HEK293 (cell line): ENCODE measurements at regions not wholly inside any gene's neighbourhood (a gene's known extent, or its start where the extent isn't known, plus 50 kb on each side); places are given as distances from the start of the nearest gene placed in this dataset.

Experiments
- HOXC10 ChIP-seq: sonication (generic); formaldehyde crosslinking; IDR thresholded peaks from 2 replicates; pipeline ENCODE4 v1.8.1; 2023; ENCODE audit warnings: mild to moderate bottlenecking, missing genetic modification reagents
- TF ChIP-seq, protein P1 (sequence below): fragments of 450-650 bp; formaldehyde crosslinking; IDR thresholded peaks from 2 replicates; pipeline ENCODE4 v1.5.1; 2016; ENCODE audit warnings: missing biosample characterization, missing genetic modification characterization
- TF ChIP-seq, protein P2 (sequence below): fragments of 450-650 bp; formaldehyde crosslinking; IDR thresholded peaks from 2 replicates; pipeline ENCODE4 v1.5.1; 2016; ENCODE audit warnings: missing biosample characterization, missing genetic modification characterization

DNA sequence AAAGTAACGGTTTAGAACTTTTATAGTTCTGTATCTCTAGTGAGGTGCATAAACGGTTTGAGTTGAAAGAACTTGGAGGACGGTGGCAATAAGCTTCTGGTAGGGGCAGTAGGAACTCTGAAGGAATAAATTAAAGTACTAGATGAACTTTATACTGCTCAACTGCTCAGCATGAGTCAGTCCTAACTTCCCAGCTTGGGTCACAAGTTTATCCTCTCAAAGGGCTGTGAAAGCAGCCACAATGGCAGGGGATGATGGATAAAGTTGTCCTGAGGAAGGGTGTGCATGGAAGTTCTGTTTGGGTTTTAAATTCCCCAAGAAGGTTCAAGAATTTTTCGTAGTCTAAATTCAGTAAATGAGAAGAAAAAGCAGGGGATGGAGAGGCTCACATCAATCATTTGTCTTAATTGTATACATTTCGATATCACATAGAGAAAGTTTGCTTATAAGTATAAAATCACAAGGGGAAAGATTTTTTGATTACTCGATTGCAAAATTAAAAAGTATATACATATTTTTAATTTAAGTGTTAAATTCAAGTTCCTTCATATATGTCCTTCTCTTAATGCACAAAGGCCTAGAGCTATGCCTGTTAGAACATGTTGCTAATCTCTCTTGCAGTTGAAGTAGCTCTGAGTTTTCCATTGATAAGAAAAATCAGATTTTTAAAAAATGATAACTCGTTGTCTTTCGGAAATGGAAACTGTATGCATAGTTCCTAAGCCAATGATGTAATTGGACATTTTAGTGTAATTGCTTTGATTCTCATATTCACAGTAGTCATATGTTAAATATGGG is 55.3 kb upstream of the JAG1 start:
- TF ChIP-seq, protein P1, sequence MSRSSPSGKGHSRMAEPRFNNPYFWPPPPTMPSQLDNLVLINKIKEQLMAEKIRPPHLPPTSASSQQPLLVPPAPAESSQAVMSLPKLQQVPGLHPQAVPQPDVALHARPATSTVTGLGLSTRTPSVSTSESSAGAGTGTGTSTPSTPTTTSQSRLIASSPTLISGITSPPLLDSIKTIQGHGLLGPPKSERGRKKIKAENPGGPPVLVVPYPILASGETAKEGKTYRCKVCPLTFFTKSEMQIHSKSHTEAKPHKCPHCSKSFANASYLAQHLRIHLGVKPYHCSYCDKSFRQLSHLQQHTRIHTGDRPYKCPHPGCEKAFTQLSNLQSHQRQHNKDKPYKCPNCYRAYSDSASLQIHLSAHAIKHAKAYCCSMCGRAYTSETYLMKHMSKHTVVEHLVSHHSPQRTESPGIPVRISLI (tag by site-specific recombination) = no peak
- TF ChIP-seq, protein P2, sequence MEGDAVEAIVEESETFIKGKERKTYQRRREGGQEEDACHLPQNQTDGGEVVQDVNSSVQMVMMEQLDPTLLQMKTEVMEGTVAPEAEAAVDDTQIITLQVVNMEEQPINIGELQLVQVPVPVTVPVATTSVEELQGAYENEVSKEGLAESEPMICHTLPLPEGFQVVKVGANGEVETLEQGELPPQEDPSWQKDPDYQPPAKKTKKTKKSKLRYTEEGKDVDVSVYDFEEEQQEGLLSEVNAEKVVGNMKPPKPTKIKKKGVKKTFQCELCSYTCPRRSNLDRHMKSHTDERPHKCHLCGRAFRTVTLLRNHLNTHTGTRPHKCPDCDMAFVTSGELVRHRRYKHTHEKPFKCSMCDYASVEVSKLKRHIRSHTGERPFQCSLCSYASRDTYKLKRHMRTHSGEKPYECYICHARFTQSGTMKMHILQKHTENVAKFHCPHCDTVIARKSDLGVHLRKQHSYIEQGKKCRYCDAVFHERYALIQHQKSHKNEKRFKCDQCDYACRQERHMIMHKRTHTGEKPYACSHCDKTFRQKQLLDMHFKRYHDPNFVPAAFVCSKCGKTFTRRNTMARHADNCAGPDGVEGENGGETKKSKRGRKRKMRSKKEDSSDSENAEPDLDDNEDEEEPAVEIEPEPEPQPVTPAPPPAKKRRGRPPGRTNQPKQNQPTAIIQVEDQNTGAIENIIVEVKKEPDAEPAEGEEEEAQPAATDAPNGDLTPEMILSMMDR (tag by site-specific recombination) = no peak
- TF ChIP-seq HOXC10 = no peak
